ENCODE measurements at regions not wholly inside any gene's neighbourhood (a gene's known extent, or its start where the extent isn't known, plus 50 kb on each side); places are given as distances from the start of the nearest gene placed in this dataset.

- no peak overlapping the region for H3K27ac ChIP-seq (ENCODE audit: insufficient read depth in 1 of 2, low read depth in 1 of 2, low read length in 2 of 2, poor library complexity in 1 of 2, severe bottlenecking in 2 of 2)
- no peaks in the 10 kb centered on the region for H3K9me3 ChIP-seq (ENCODE audit: control extremely low read depth in 1 of 5, control insufficient read depth in 4 of 5, insufficient read depth in 2 of 5, low read depth in 1 of 5, low read length in 4 of 5)
- 79% methylated on average over 2 of the region's 3 CpGs for WGBS (ENCODE audit: insufficient coverage)
- H3K4me3 ChIP-seq (ENCODE audit: control insufficient read depth in 1 of 7, extremely low read depth in 1 of 7, insufficient read depth in 4 of 7, low read depth in 2 of 7, low read length in 6 of 7) = no peak overlapping the region
- no peaks in the 10 kb centered on the region for H3K4me1 ChIP-seq (ENCODE audit: control extremely low read depth in 1 of 4, control insufficient read depth in 4 of 4, insufficient read depth in 4 of 4, low read length in 3 of 4)
- CTCF ChIA-PET = no interaction called here
- DNase-seq = no peak
- H3K36me3 ChIP-seq (ENCODE audit: control insufficient read depth in 4 of 4, insufficient read depth in 4 of 4, low read length in 3 of 4) = no peaks in the 10 kb centered on the region
- POLR2A ChIA-PET = no interaction called here
- H3K27me3 ChIP-seq (replicated peaks in 2 of 5; ENCODE audit: control insufficient read depth in 4 of 5, insufficient read depth in 5 of 5, low read length in 4 of 5) = no peaks in the 10 kb centered on the region
Measured at GRCh38 chr11:106424111-106424510, 346.6 kb downstream of the AASDHPPT start.

- ChIA-PET POLR2A (no interaction called here), CTCF (no interaction called here)
- no CpG with 5 or more reads among the region's 2 CpGs for WGBS (ENCODE audit: insufficient coverage)
Measured at GRCh38 chr11:106425819-106426218, 348.4 kb downstream of the AASDHPPT start.

GRCh38 chr11:106426696-106427095 lies 349.2 kb downstream of the AASDHPPT start:
- no peaks in the 10 kb centered on the region for H3K27me3 ChIP-seq (replicated peaks in 2 of 5; ENCODE audit: control insufficient read depth in 4 of 5, insufficient read depth in 5 of 5, low read length in 4 of 5)
- H3K27ac ChIP-seq (ENCODE audit: insufficient read depth in 1 of 2, low read depth in 1 of 2, low read length in 2 of 2, poor library complexity in 1 of 2, severe bottlenecking in 2 of 2) = no peak overlapping the region
- ChIA-PET CTCF (no interaction called here), POLR2A (no interaction called here)
- no peaks in the 10 kb centered on the region for H3K4me1 ChIP-seq (ENCODE audit: control extremely low read depth in 1 of 4, control insufficient read depth in 4 of 4, insufficient read depth in 4 of 4, low read length in 3 of 4)
- no peak overlapping the region for H3K4me3 ChIP-seq (ENCODE audit: control insufficient read depth in 1 of 7, extremely low read depth in 1 of 7, insufficient read depth in 4 of 7, low read depth in 2 of 7, low read length in 6 of 7)
- no peaks in the 10 kb centered on the region for H3K36me3 ChIP-seq (ENCODE audit: control insufficient read depth in 4 of 4, insufficient read depth in 4 of 4, low read length in 3 of 4)
- DNase-seq = no peak
- H3K9me3 ChIP-seq (ENCODE audit: control extremely low read depth in 1 of 5, control insufficient read depth in 4 of 5, insufficient read depth in 2 of 5, low read depth in 1 of 5, low read length in 4 of 5) = no peaks in the 10 kb centered on the region

More at GRCh38 chr11:106425819-106426218, 348.4 kb downstream of the AASDHPPT start:
- no peaks in the 10 kb centered on the region for H3K9me3 ChIP-seq (ENCODE audit: control extremely low read depth in 1 of 5, control insufficient read depth in 4 of 5, insufficient read depth in 2 of 5, low read depth in 1 of 5, low read length in 4 of 5)
- no peak overlapping the region for H3K4me3 ChIP-seq (ENCODE audit: control insufficient read depth in 1 of 7, extremely low read depth in 1 of 7, insufficient read depth in 4 of 7, low read depth in 2 of 7, low read length in 6 of 7)
- H3K27ac ChIP-seq (ENCODE audit: insufficient read depth in 1 of 2, low read depth in 1 of 2, low read length in 2 of 2, poor library complexity in 1 of 2, severe bottlenecking in 2 of 2) = no peak overlapping the region
- H3K36me3 ChIP-seq (ENCODE audit: control insufficient read depth in 4 of 4, insufficient read depth in 4 of 4, low read length in 3 of 4) = no peaks in the 10 kb centered on the region
- H3K27me3 ChIP-seq (replicated peaks in 2 of 5; ENCODE audit: control insufficient read depth in 4 of 5, insufficient read depth in 5 of 5, low read length in 4 of 5) = no peaks in the 10 kb centered on the region
- DNase-seq = no peak
- H3K4me1 ChIP-seq (ENCODE audit: control extremely low read depth in 1 of 4, control insufficient read depth in 4 of 4, insufficient read depth in 4 of 4, low read length in 3 of 4) = no peaks in the 10 kb centered on the region

GRCh38 chr11:106427736-106428135 lies 350.3 kb downstream of the AASDHPPT start:
- POLR2A ChIA-PET = no interaction called here
- Histone ChIP-seq H3K4me3 (ENCODE audit: control insufficient read depth in 1 of 7, extremely low read depth in 1 of 7, insufficient read depth in 4 of 7, low read depth in 2 of 7, low read length in 6 of 7) (no peak overlapping the region), H3K36me3 (ENCODE audit: control insufficient read depth in 4 of 4, insufficient read depth in 4 of 4, low read length in 3 of 4) (no peaks in the 10 kb centered on the region), H3K27me3 (replicated peaks in 2 of 5; ENCODE audit: control insufficient read depth in 4 of 5, insufficient read depth in 5 of 5, low read length in 4 of 5) (no peaks in the 10 kb centered on the region), H3K27ac (ENCODE audit: insufficient read depth in 1 of 2, low read depth in 1 of 2, low read length in 2 of 2, poor library complexity in 1 of 2, severe bottlenecking in 2 of 2) (no peak overlapping the region), H3K9me3 (ENCODE audit: control extremely low read depth in 1 of 5, control insufficient read depth in 4 of 5, insufficient read depth in 2 of 5, low read depth in 1 of 5, low read length in 4 of 5) (no peaks in the 10 kb centered on the region), H3K4me1 (ENCODE audit: control extremely low read depth in 1 of 4, control insufficient read depth in 4 of 4, insufficient read depth in 4 of 4, low read length in 3 of 4) (no peaks in the 10 kb centered on the region)
- WGBS (ENCODE audit: insufficient coverage) = 100% methylated on average over 1 of the region's 2 CpGs
- CTCF ChIA-PET = no interaction called here
- no peak for DNase-seq

- DNase-seq = no peak
- H3K9me3 ChIP-seq (ENCODE audit: control extremely low read depth in 1 of 5, control insufficient read depth in 4 of 5, insufficient read depth in 2 of 5, low read depth in 1 of 5, low read length in 4 of 5) = no peaks in the 10 kb centered on the region
- no peaks in the 10 kb centered on the region for H3K27me3 ChIP-seq (replicated peaks in 2 of 5; ENCODE audit: control insufficient read depth in 4 of 5, insufficient read depth in 5 of 5, low read length in 4 of 5)
- no peak overlapping the region for H3K4me3 ChIP-seq (ENCODE audit: control insufficient read depth in 1 of 7, extremely low read depth in 1 of 7, insufficient read depth in 4 of 7, low read depth in 2 of 7, low read length in 6 of 7)
- H3K27ac ChIP-seq (ENCODE audit: insufficient read depth in 1 of 2, low read depth in 1 of 2, low read length in 2 of 2, poor library complexity in 1 of 2, severe bottlenecking in 2 of 2) = no peak overlapping the region
- ChIA-PET POLR2A (no interaction called here), CTCF (no interaction called here)
- no peaks in the 10 kb centered on the region for H3K36me3 ChIP-seq (ENCODE audit: control insufficient read depth in 4 of 4, insufficient read depth in 4 of 4, low read length in 3 of 4)
- no CpG with 5 or more reads among the region's 1 CpG for WGBS (ENCODE audit: insufficient coverage)
- no peaks in the 10 kb centered on the region for H3K4me1 ChIP-seq (ENCODE audit: control extremely low read depth in 1 of 4, control insufficient read depth in 4 of 4, insufficient read depth in 4 of 4, low read length in 3 of 4)
Measured at GRCh38 chr11:106442032-106442431, 364.6 kb downstream of the AASDHPPT start.

GRCh38 chr11:106446302-106446701 lies 368.8 kb downstream of the AASDHPPT start:
- WGBS (ENCODE audit: insufficient coverage) = no CpG with 5 or more reads among the region's 1 CpG
- ChIA-PET CTCF (no interaction called here), POLR2A (no interaction called here)
- no peak overlapping the region for H3K27ac ChIP-seq (ENCODE audit: insufficient read depth in 1 of 2, low read depth in 1 of 2, low read length in 2 of 2, poor library complexity in 1 of 2, severe bottlenecking in 2 of 2)
- no peaks in the 10 kb centered on the region for H3K9me3 ChIP-seq (ENCODE audit: control extremely low read depth in 1 of 5, control insufficient read depth in 4 of 5, insufficient read depth in 2 of 5, low read depth in 1 of 5, low read length in 4 of 5)
- H3K36me3 ChIP-seq (ENCODE audit: control insufficient read depth in 4 of 4, insufficient read depth in 4 of 4, low read length in 3 of 4) = no peaks in the 10 kb centered on the region
- no peaks in the 10 kb centered on the region for H3K27me3 ChIP-seq (replicated peaks in 2 of 5; ENCODE audit: control insufficient read depth in 4 of 5, insufficient read depth in 5 of 5, low read length in 4 of 5)
- no peak overlapping the region for H3K4me3 ChIP-seq (ENCODE audit: control insufficient read depth in 1 of 7, extremely low read depth in 1 of 7, insufficient read depth in 4 of 7, low read depth in 2 of 7, low read length in 6 of 7)
- no peaks in the 10 kb centered on the region for H3K4me1 ChIP-seq (ENCODE audit: control extremely low read depth in 1 of 4, control insufficient read depth in 4 of 4, insufficient read depth in 4 of 4, low read length in 3 of 4)
- no peak for DNase-seq

GRCh38 chr11:106446955-106447354 lies 369.5 kb downstream of the AASDHPPT start:
- H3K9me3 ChIP-seq (ENCODE audit: control extremely low read depth in 1 of 5, control insufficient read depth in 4 of 5, insufficient read depth in 2 of 5, low read depth in 1 of 5, low read length in 4 of 5) = peaks cover 0 to 3% (median 0%) of the 10 kb centered on the region in 5 experiments
- ChIA-PET CTCF (no interaction called here), POLR2A (no interaction called here)
- WGBS (ENCODE audit: insufficient coverage) = 23% methylated on average over 4 of the region's 4 CpGs
- H3K4me3 ChIP-seq (ENCODE audit: control insufficient read depth in 1 of 7, extremely low read depth in 1 of 7, insufficient read depth in 4 of 7, low read depth in 2 of 7, low read length in 6 of 7) = no peak overlapping the region
- H3K36me3 ChIP-seq (ENCODE audit: control insufficient read depth in 4 of 4, insufficient read depth in 4 of 4, low read length in 3 of 4) = no peaks in the 10 kb centered on the region
- DNase-seq = no peak
- H3K4me1 ChIP-seq (ENCODE audit: control extremely low read depth in 1 of 4, control insufficient read depth in 4 of 4, insufficient read depth in 4 of 4, low read length in 3 of 4) = no peaks in the 10 kb centered on the region
- no peak overlapping the region for H3K27ac ChIP-seq (ENCODE audit: insufficient read depth in 1 of 2, low read depth in 1 of 2, low read length in 2 of 2, poor library complexity in 1 of 2, severe bottlenecking in 2 of 2)
- no peaks in the 10 kb centered on the region for H3K27me3 ChIP-seq (replicated peaks in 2 of 5; ENCODE audit: control insufficient read depth in 4 of 5, insufficient read depth in 5 of 5, low read length in 4 of 5)

Measured in common myeloid progenitor, CD34-positive (primary cell).